ENCODE measurements at regions not wholly inside any gene's neighbourhood (a gene's known extent, or its start where the extent isn't known, plus 50 kb on each side); places are given as distances from the start of the nearest gene placed in this dataset.

DNA sequence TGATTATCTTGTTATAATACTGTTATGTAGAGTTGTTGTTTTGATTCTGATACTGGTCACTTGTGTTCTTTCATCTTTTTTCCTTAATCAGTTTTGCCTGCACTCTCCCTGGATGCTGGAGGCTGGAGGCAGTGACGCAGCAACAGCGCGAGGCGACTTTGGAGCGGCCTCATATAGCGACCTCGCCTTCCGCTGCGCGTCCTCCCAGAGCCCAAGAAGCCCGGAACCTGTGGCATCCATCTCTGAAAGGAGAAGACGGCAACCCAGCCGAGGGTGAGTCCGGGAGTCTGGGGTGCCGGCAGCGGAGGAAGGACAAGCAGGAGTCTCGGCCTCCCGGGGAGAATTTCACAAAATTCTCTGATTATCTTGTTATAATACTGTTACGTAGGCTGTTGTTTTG is 161.2 kb downstream of the ZNF33B start:
- H3K4me2 ChIP-seq (ENCODE audit: low read length), result peak overlapping the region; percentile 71; the same call in 1 of the 2 replicates
- no peaks in the 10 kb centered on the region for H3K9me2 ChIP-seq (ENCODE audit: insufficient read depth)
- H2AFZ ChIP-seq (ENCODE audit: low read depth, low read length, poor library complexity, severe bottlenecking), result no peak overlapping the region
- H3K9me3 ChIP-seq (ENCODE audit: control insufficient read depth in 1 of 2, insufficient read depth in 1 of 2, low read depth in 1 of 2, low read length in 2 of 2), result no peaks in the 10 kb centered on the region
- H3K27me3 ChIP-seq (ENCODE audit: insufficient read depth, low read length), result no peaks in the 10 kb centered on the region
- H3K4me3 ChIP-seq (replicated peaks in 1 of 2; ENCODE audit: low read depth in 1 of 2, low read length in 2 of 2), result peak overlapping the region; percentile 66 to 68; a peak in 1 of 4 replicates
- no peak for DNase-seq (ENCODE audit: low read depth, low spot score)
- ChIA-PET RAD21 (ENCODE audit: low non-redundant PET in 1 of 2, low total read pairs in 2 of 2, uncharacterized antibody in 2 of 2, unreplicated experiment in 2 of 2) (no interaction called here), POLR2A (no interaction called here), CTCF (no interaction called here)
- intact Hi-C loops (cut with micrococcal nuclease), result no loop called here
- no peaks in the 10 kb centered on the region for H4K20me1 ChIP-seq (ENCODE audit: insufficient read depth)
- no TSS peak for BruUV-seq (replicated peaks)
- no peak overlapping the region for H3K9ac ChIP-seq (ENCODE audit: low read length)
- H3K36me3 ChIP-seq (ENCODE audit: control insufficient read depth in 1 of 2, insufficient read depth in 2 of 2, low read length in 2 of 2), result peaks cover 0 to 5% of the 10 kb centered on the region in 2 experiments; a peak in 1 of 4 replicates
- TF ChIP-seq EGR1 (IDR thresholded peaks at IDR 0.05; ENCODE audit: low read depth), result no peak
- TF ChIP-seq SP1 (IDR thresholded peaks at IDR 0.05; ENCODE audit: low read depth), result no peak
- TF ChIP-seq POLR2A (IDR thresholded peaks at IDR 0.05; ENCODE audit: borderline replicate concordance, extremely low read depth, insufficient read depth, insufficient read length), result no peak
- peaks cover 66% of the 10 kb centered on the region for H3K79me2 ChIP-seq (ENCODE audit: insufficient read depth, low read length)
- H3K27ac ChIP-seq (ENCODE audit: low read depth, low read length), result no peak overlapping the region
- no peak for ATAC-seq
- H3K4me1 ChIP-seq (ENCODE audit: control insufficient read depth in 1 of 2, insufficient read depth in 2 of 2, low read length in 2 of 2), result peaks cover 0 to 4% of the 10 kb centered on the region in 2 experiments; a peak in 1 of 4 replicates

DNA sequence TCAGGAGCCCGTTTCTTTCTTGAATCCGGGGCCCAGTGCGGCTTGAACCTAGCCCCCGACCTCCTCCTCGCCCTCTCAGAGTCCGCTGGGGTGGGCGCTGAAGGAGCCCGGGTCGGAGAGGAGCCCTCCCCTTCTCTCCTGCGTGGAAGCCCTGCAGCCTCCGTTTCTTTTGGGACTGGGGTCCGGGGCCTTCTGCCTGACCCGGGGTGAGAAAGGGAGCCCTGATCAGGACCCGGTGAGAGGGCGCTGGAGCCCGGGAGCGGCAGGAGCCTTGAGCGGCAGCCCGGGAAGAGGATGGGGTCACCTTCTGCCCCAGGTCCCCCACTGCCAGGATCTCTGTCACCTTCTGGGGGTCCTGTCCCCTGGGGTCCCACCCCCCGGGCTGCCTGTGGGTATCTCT is 162.3 kb downstream of the ZNF33B start:
- ATAC-seq, result no peak
- Histone ChIP-seq H3K79me2 (ENCODE audit: insufficient read depth, low read length) (peaks cover 61% of the 10 kb centered on the region), H3K36me3 (ENCODE audit: control insufficient read depth in 1 of 2, insufficient read depth in 2 of 2, low read length in 2 of 2) (peaks cover 0 to 5% of the 10 kb centered on the region in 2 experiments; a peak in 1 of 4 replicates), H3K9ac (ENCODE audit: low read length) (peak overlapping the region; percentile 75), H3K9me3 (ENCODE audit: control insufficient read depth in 1 of 2, insufficient read depth in 1 of 2, low read depth in 1 of 2, low read length in 2 of 2) (no peaks in the 10 kb centered on the region), H3K27me3 (ENCODE audit: insufficient read depth, low read length) (no peaks in the 10 kb centered on the region), H3K9me2 (ENCODE audit: insufficient read depth) (no peaks in the 10 kb centered on the region), H3K4me3 (replicated peaks in 1 of 2; ENCODE audit: low read depth in 1 of 2, low read length in 2 of 2) (peak overlapping the region; percentile 66 to 68), H3K4me1 (ENCODE audit: control insufficient read depth in 1 of 2, insufficient read depth in 2 of 2, low read length in 2 of 2) (peaks cover 0 to 4% of the 10 kb centered on the region in 2 experiments; a peak in 1 of 4 replicates), H2AFZ (ENCODE audit: low read depth, low read length, poor library complexity, severe bottlenecking) (no peak overlapping the region), H4K20me1 (ENCODE audit: insufficient read depth) (no peaks in the 10 kb centered on the region), H3K4me2 (ENCODE audit: low read length) (peak overlapping the region; percentile 71), H3K27ac (ENCODE audit: low read depth, low read length) (peak overlapping the region; percentile 75)
- CTCF ChIA-PET, result no interaction called here
- POLR2A ChIA-PET, result no interaction called here
- RAD21 ChIA-PET (ENCODE audit: low non-redundant PET in 1 of 2, low total read pairs in 2 of 2, uncharacterized antibody in 2 of 2, unreplicated experiment in 2 of 2), result no interaction called here
- BruUV-seq (replicated peaks), result no TSS peak
- no peak for DNase-seq (ENCODE audit: low read depth, low spot score)
- intact Hi-C loops (cut with micrococcal nuclease), result no loop called here
- TF ChIP-seq CEBPB (IDR thresholded peaks at IDR 0.05; ENCODE audit: low read depth), result no peak
- TF ChIP-seq EZH2 (IDR thresholded peaks at IDR 0.05), result no peak
- TF ChIP-seq SP1 (IDR thresholded peaks at IDR 0.05; ENCODE audit: low read depth), result no peak
- TF ChIP-seq, protein P1, sequence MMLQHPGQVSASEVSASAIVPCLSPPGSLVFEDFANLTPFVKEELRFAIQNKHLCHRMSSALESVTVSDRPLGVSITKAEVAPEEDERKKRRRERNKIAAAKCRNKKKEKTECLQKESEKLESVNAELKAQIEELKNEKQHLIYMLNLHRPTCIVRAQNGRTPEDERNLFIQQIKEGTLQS (IDR thresholded peaks at IDR 0.05), result no peak
- no peak for TF ChIP-seq YY1 (IDR thresholded peaks at IDR 0.05; ENCODE audit: extremely low read depth, insufficient replicate concordance, low read depth, low read length)
- TF ChIP-seq ZFX (IDR thresholded peaks at IDR 0.05), result no peak
- TF ChIP-seq EGR1 (IDR thresholded peaks at IDR 0.05; ENCODE audit: low read depth), result no peak
- TF ChIP-seq SIN3A (IDR thresholded peaks at IDR 0.05; ENCODE audit: low read depth), result no peak
- TF ChIP-seq EZH2phosphoT487 (IDR thresholded peaks at IDR 0.05; ENCODE audit: borderline replicate concordance), result no peak
- TF ChIP-seq, protein P2, sequence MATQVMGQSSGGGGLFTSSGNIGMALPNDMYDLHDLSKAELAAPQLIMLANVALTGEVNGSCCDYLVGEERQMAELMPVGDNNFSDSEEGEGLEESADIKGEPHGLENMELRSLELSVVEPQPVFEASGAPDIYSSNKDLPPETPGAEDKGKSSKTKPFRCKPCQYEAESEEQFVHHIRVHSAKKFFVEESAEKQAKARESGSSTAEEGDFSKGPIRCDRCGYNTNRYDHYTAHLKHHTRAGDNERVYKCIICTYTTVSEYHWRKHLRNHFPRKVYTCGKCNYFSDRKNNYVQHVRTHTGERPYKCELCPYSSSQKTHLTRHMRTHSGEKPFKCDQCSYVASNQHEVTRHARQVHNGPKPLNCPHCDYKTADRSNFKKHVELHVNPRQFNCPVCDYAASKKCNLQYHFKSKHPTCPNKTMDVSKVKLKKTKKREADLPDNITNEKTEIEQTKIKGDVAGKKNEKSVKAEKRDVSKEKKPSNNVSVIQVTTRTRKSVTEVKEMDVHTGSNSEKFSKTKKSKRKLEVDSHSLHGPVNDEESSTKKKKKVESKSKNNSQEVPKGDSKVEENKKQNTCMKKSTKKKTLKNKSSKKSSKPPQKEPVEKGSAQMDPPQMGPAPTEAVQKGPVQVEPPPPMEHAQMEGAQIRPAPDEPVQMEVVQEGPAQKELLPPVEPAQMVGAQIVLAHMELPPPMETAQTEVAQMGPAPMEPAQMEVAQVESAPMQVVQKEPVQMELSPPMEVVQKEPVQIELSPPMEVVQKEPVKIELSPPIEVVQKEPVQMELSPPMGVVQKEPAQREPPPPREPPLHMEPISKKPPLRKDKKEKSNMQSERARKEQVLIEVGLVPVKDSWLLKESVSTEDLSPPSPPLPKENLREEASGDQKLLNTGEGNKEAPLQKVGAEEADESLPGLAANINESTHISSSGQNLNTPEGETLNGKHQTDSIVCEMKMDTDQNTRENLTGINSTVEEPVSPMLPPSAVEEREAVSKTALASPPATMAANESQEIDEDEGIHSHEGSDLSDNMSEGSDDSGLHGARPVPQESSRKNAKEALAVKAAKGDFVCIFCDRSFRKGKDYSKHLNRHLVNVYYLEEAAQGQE (IDR thresholded peaks at IDR 0.05; ENCODE audit: low read depth), result no peak
- TF ChIP-seq, protein P3, sequence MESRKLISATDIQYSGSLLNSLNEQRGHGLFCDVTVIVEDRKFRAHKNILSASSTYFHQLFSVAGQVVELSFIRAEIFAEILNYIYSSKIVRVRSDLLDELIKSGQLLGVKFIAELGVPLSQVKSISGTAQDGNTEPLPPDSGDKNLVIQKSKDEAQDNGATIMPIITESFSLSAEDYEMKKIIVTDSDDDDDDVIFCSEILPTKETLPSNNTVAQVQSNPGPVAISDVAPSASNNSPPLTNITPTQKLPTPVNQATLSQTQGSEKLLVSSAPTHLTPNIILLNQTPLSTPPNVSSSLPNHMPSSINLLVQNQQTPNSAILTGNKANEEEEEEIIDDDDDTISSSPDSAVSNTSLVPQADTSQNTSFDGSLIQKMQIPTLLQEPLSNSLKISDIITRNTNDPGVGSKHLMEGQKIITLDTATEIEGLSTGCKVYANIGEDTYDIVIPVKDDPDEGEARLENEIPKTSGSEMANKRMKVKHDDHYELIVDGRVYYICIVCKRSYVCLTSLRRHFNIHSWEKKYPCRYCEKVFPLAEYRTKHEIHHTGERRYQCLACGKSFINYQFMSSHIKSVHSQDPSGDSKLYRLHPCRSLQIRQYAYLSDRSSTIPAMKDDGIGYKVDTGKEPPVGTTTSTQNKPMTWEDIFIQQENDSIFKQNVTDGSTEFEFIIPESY (IDR thresholded peaks at IDR 0.05; ENCODE audit: extremely low read depth, insufficient replicate concordance, low read length), result no peak
- TF ChIP-seq, protein P4, sequence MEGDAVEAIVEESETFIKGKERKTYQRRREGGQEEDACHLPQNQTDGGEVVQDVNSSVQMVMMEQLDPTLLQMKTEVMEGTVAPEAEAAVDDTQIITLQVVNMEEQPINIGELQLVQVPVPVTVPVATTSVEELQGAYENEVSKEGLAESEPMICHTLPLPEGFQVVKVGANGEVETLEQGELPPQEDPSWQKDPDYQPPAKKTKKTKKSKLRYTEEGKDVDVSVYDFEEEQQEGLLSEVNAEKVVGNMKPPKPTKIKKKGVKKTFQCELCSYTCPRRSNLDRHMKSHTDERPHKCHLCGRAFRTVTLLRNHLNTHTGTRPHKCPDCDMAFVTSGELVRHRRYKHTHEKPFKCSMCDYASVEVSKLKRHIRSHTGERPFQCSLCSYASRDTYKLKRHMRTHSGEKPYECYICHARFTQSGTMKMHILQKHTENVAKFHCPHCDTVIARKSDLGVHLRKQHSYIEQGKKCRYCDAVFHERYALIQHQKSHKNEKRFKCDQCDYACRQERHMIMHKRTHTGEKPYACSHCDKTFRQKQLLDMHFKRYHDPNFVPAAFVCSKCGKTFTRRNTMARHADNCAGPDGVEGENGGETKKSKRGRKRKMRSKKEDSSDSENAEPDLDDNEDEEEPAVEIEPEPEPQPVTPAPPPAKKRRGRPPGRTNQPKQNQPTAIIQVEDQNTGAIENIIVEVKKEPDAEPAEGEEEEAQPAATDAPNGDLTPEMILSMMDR (IDR thresholded peaks at IDR 0.05 in 2 of 3, conservative IDR thresholded peaks at IDR 0.05 in 1 of 3; ENCODE audit: borderline replicate concordance in 1 of 3, insufficient read depth in 1 of 3, low read depth in 2 of 3, low read length in 2 of 3), result no peak
